IMR-90 (cell line): ENCODE measurements at regions not wholly inside any gene's neighbourhood (a gene's known extent, or its start where the extent isn't known, plus 50 kb on each side); places are given as distances from the start of the nearest gene placed in this dataset.

Experiments used
- ATAC-seq: fragments of 200-7000 bp; cut with Tn5 transposase; 2 replicates; pipeline ENCODE4 v1.9.1; 2020; ENCODE audit warnings: low read depth, mild to moderate bottlenecking, moderate library complexity
- BruUV-seq: library from RNA; stranded (reverse); fragments of 400-500 nt; replicated peaks from 2 replicates; lab custom pipeline; 2021; lab: Mats Ljungman, UMichigan
- CTCF ChIA-PET: fragments of 300-600 bp; formaldehyde crosslinking; extraction: SDS; loops from one replicate; lab custom pipeline; 2021; ENCODE audit warnings: antibody characterized with exemption; lab: Yijun Ruan, JAX
- POLR2A ChIA-PET: fragments of 300-600 bp; sonication (Branson Sonifier 250); formaldehyde crosslinking; loops from one replicate; lab custom pipeline; 2022; ENCODE audit warnings: antibody characterized with exemption; ENCODE audit not compliant: unreplicated experiment; lab: Charles Lee
- DNase-seq: peaks from one replicate; pipeline ENCODE4 v3.0.0; 2013
- H2AFZ ChIP-seq: replicated peaks from 2 replicates; pipeline ENCODE3; 2013; ENCODE audit warnings: low read length, mild to moderate bottlenecking; ENCODE audit not compliant: poor library complexity
- H2AK5ac ChIP-seq: 2 replicates; pipeline ENCODE4 v1.6.1; 2013; ENCODE audit warnings: low read depth, low read length, inconsistent platforms
- H2AK9ac ChIP-seq: replicated peaks from 2 replicates; pipeline ENCODE3; 2013; ENCODE audit warnings: mild to moderate bottlenecking, low read depth, low read length, moderate library complexity; ENCODE audit not compliant: poor library complexity
- H2BK120ac ChIP-seq: 2 replicates; pipeline ENCODE4 v1.6.1; 2013; ENCODE audit warnings: low read depth, low read length, inconsistent platforms
- H2BK15ac ChIP-seq: 3 replicates; pipeline ENCODE4 v1.6.1; 2013; ENCODE audit warnings: low read depth, low read length, inconsistent platforms
- H2BK20ac ChIP-seq: 2 replicates; pipeline ENCODE4 v1.6.1; 2013; ENCODE audit warnings: low read depth, mild to moderate bottlenecking, inconsistent platforms, low read length, moderate library complexity
- H2BK5ac ChIP-seq: 2 replicates; pipeline ENCODE4 v1.6.1; 2013; ENCODE audit warnings: mild to moderate bottlenecking, low read depth, low read length, inconsistent platforms; ENCODE audit not compliant: poor library complexity, severe bottlenecking
- H3K14ac ChIP-seq: replicated peaks from 2 replicates; pipeline ENCODE4 v1.6.1; 2013; ENCODE audit warnings: low read depth, low read length, inconsistent platforms
- H3K18ac ChIP-seq: 2 replicates; pipeline ENCODE4 v1.6.1; 2013; ENCODE audit warnings: low read depth, low read length, control low read depth
- H3K23ac ChIP-seq: 2 replicates; pipeline ENCODE4 v1.6.1; 2013; ENCODE audit warnings: low read depth, low read length, inconsistent platforms
- H3K27ac ChIP-seq: 2 replicates; pipeline ENCODE4 v1.5.1; 2013; ENCODE audit warnings: mild to moderate bottlenecking, control low read depth, low read length; ENCODE audit not compliant: insufficient read depth
- H3K27me3 ChIP-seq: 2 replicates; pipeline ENCODE4 v1.6.1; 2013; ENCODE audit warnings: low read length; ENCODE audit not compliant: control insufficient read depth, insufficient read depth
- H3K36me3 ChIP-seq: 2 replicates; pipeline ENCODE4 v1.6.1; 2013; ENCODE audit warnings: low read length, mixed read lengths; ENCODE audit not compliant: control insufficient read depth, insufficient read depth
- H3K4ac ChIP-seq: 2 replicates; pipeline ENCODE4 v1.6.1; 2013; ENCODE audit warnings: low read depth, low read length, inconsistent platforms
- H3K4me1 ChIP-seq: 2 replicates; pipeline ENCODE4 v1.6.1; 2013; ENCODE audit warnings: low read length, mixed read lengths; ENCODE audit not compliant: control insufficient read depth, insufficient read depth
- H3K4me2 ChIP-seq: 2 replicates; pipeline ENCODE4 v1.6.1; 2013; ENCODE audit warnings: low read depth, mild to moderate bottlenecking, control low read depth, low read length, moderate library complexity
- H3K4me3 ChIP-seq: 2 replicates; pipeline ENCODE4 v1.5.1; 2013; ENCODE audit warnings: low read depth, mild to moderate bottlenecking, control low read depth, low read length, moderate library complexity; ENCODE audit not compliant: insufficient read depth
- H3K56ac ChIP-seq: 2 replicates; pipeline ENCODE4 v1.6.1; 2013; ENCODE audit warnings: low read length, inconsistent platforms; ENCODE audit not compliant: insufficient read depth; ENCODE audit errors: extremely low read depth
- H3K79me1 ChIP-seq, 2 experiments: 2 replicates each; pipeline ENCODE4 v1.6.1; 2013; ENCODE audit warnings: low read length in 2 of 2, inconsistent platforms in 1 of 2, low read depth in 1 of 2
- H3K9ac ChIP-seq: 2 replicates; pipeline ENCODE4 v1.6.1; 2013; ENCODE audit warnings: low read depth, low read length, control low read depth
- H3K9me1 ChIP-seq: 2 replicates; pipeline ENCODE4 v1.6.1; 2013; ENCODE audit warnings: low read length, inconsistent platforms; ENCODE audit not compliant: insufficient read depth
- H3K9me3 ChIP-seq: 2 replicates; pipeline ENCODE4 v1.6.1; 2013; ENCODE audit warnings: low read length; ENCODE audit not compliant: control insufficient read depth, insufficient read depth
- H4K20me1 ChIP-seq: 2 replicates; pipeline ENCODE4 v1.6.1; 2013; ENCODE audit warnings: low read length, inconsistent platforms; ENCODE audit not compliant: insufficient read depth
- H4K5ac ChIP-seq: 2 replicates; pipeline ENCODE4 v1.6.1; 2013; ENCODE audit warnings: mild to moderate bottlenecking, low read depth, low read length, control low read depth
- H4K8ac ChIP-seq, 2 experiments: 2 replicates each; pipeline ENCODE4 v1.6.1; 2013; ENCODE audit warnings: low read depth in 2 of 2, low read length in 2 of 2, control low read depth in 1 of 2, inconsistent platforms in 1 of 2
- H4K91ac ChIP-seq: 2 replicates; pipeline ENCODE4 v1.6.1; 2013; ENCODE audit warnings: low read depth, low read length, inconsistent platforms; ENCODE audit not compliant: insufficient read depth
- MXI1 ChIP-seq: IDR thresholded peaks from 2 replicates; pipeline ENCODE4 v1.6.1; 2012; ENCODE audit warnings: low read depth, mild to moderate bottlenecking, low read length, moderate library complexity, borderline replicate concordance
- SMC3 ChIP-seq: fragments of 150-350 bp; IDR thresholded peaks from 2 replicates; pipeline ENCODE4 v1.6.1; 2016; ENCODE audit warnings: low read depth, mild to moderate bottlenecking, antibody characterized with exemption, low read length, moderate library complexity
- whole genome bisulfite sequencing, 2 experiments: methylation state at CpG; one replicate each; pipeline versions ENCODE4 v1.1.5 to v1.1.7; 2013; ENCODE audit warnings: missing lambda C conversion rate in 2 of 2; ENCODE audit not compliant: insufficient read length in 1 of 2; ENCODE audit errors: extremely low coverage in 2 of 2; 5-methylcytosine and 5-hydroxymethylcytosine counted together
- dilution Hi-C: fragments of 300-500 bp; cut with HindIII; formaldehyde crosslinking; loops from one replicate; pipeline ENCODE4 v1.14.3; 2018; ENCODE audit warnings: low sequenced_read_pairs; ENCODE audit not compliant: unreplicated experiment
- in situ Hi-C: fragments of 300-500 bp; cut with MboI; formaldehyde crosslinking; loops from 3 replicates; pipeline ENCODE4 v1.14.3; 2019; ENCODE audit warnings: low sequenced_read_pairs, inconsistent platforms, mixed read lengths
- intact Hi-C: fragments of 100-400 bp; cut with micrococcal nuclease; formaldehyde crosslinking; loops from 2 replicates; pipeline ENCODE4 v1.10.0; 2022

DNA sequence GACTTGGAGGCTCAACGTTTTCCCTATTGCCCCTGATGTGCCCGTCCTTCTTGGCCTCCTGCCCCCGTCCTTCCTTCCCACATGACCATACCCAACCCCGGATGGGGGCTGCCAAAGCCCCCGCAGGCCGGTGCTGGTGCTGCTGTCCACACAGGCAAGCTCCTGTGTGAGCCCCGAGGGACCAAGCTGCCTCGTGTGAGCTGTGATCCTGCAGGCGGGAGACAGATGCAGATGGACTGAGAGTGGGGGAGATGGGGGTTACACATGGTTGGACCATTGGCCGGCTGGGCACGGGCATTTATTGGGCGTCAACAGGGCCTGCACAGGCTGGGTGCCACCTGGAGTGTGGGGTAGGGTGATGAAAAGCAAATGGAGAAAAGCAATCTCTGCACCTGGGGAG lies 313.2 kb upstream of the B3GAT1 start:
- Histone ChIP-seq H3K27me3 (no peaks in the 10 kb centered on the region), H3K4ac (no peak overlapping the region), H3K9me1 (no peaks in the 10 kb centered on the region), H3K23ac (no peak overlapping the region), H3K4me1 (no peaks in the 10 kb centered on the region), H3K9me3 (peaks cover 28% of the 10 kb centered on the region), H2AFZ (no peak overlapping the region), H3K9ac (no peak overlapping the region), H3K27ac (no peak overlapping the region), H4K91ac (no peak overlapping the region), H4K20me1 (no peaks in the 10 kb centered on the region), H2BK120ac (no peak overlapping the region), H2BK15ac (no peak overlapping the region), H3K18ac (no peak overlapping the region), H3K14ac (no peak overlapping the region), H4K8ac (no peak overlapping the region), H3K56ac (no peak overlapping the region), H3K4me2 (no peak overlapping the region), H2BK20ac (no peak overlapping the region), H2BK5ac (no peak overlapping the region), H2AK5ac (no peak overlapping the region), H3K36me3 (no peaks in the 10 kb centered on the region), H3K4me3 (no peak overlapping the region), H4K5ac (no peak overlapping the region), H3K79me1 (no peaks in the 10 kb centered on the region), H2AK9ac (no peak overlapping the region)
- in situ Hi-C loops = no loop called here
- ChIA-PET CTCF (no interaction called here), POLR2A (no interaction called here)
- TF ChIP-seq SMC3 = no peak
- TF ChIP-seq MXI1 = no peak
- ATAC-seq = no peak
- dilution Hi-C loops = no loop called here
- DNase-seq = no peak
- intact Hi-C loops = no loop called here
- BruUV-seq = no TSS peak
- 60% methylated on average over 7 of the region's 12 CpGs; no CpG with 5 or more reads in 1 of the 2 experiments for WGBS, 2 experiments
